ENCODE measurements at regions not wholly inside any gene's neighbourhood (a gene's known extent, or its start where the extent isn't known, plus 50 kb on each side); places are given as distances from the start of the nearest gene placed in this dataset.

GRCh38 chr11:79691445-79691844 is 250.6 kb upstream of the TENM4 start:
- TF ChIP-seq POLR2AphosphoS5 (IDR thresholded peaks at IDR 0.05; ENCODE audit: low read depth, low read length) (no peak), TAF1 (IDR thresholded peaks at IDR 0.05; ENCODE audit: borderline replicate concordance, low read depth, low read length) (no peak)

Measured in GM12892 (cell line).